ENCODE measurements at regions not wholly inside any gene's neighbourhood (a gene's known extent, or its start where the extent isn't known, plus 50 kb on each side); places are given as distances from the start of the nearest gene placed in this dataset.

- DNase-seq (ENCODE audit: insufficient read length, low spot score) (no peak), FAIRE-seq (no peak)
- no peak for TF ChIP-seq CTCF (IDR thresholded peaks at IDR 0.05; ENCODE audit: insufficient read depth, missing control alignments)
Measured at GRCh38 chr9:82732928-82733327, 330.0 kb downstream of the RASEF start.

GRCh38 chr9:82736126-82736525 is 326.8 kb downstream of the RASEF start:
- TF ChIP-seq CTCF (IDR thresholded peaks at IDR 0.05; ENCODE audit: insufficient read depth, missing control alignments) = no peak
- no peak for DNase-seq (ENCODE audit: insufficient read length, low spot score)
- FAIRE-seq = no peak

- DNase-seq (ENCODE audit: insufficient read length, low spot score) (no peak), FAIRE-seq (no peak)
- no peak for TF ChIP-seq CTCF (IDR thresholded peaks at IDR 0.05; ENCODE audit: insufficient read depth, missing control alignments)
Measured at GRCh38 chr9:82736701-82737100, 326.2 kb downstream of the RASEF start.

GRCh38 chr9:82745919-82746318 is 317.0 kb downstream of the RASEF start:
- no peak for FAIRE-seq

GRCh38 chr9:82750411-82750913 is 312.5 kb downstream of the RASEF start:
- FAIRE-seq (no peak), DNase-seq (ENCODE audit: insufficient read length, low spot score) (no peak)
- TF ChIP-seq CTCF (IDR thresholded peaks at IDR 0.05; ENCODE audit: insufficient read depth, missing control alignments) = no peak

More at GRCh38 chr9:82745919-82746318, 317.0 kb downstream of the RASEF start:
- no peak for DNase-seq (ENCODE audit: insufficient read length, low spot score)
- no peak for TF ChIP-seq CTCF (IDR thresholded peaks at IDR 0.05; ENCODE audit: insufficient read depth, missing control alignments)

- DNase-seq (ENCODE audit: insufficient read length, low spot score) (no peak), FAIRE-seq (no peak)
- TF ChIP-seq CTCF (IDR thresholded peaks at IDR 0.05; ENCODE audit: insufficient read depth, missing control alignments) = no peak
Measured at GRCh38 chr9:82757924-82758323, 305.0 kb downstream of the RASEF start.

- TF ChIP-seq CTCF (IDR thresholded peaks at IDR 0.05; ENCODE audit: insufficient read depth, missing control alignments) = no peak
- DNase-seq (ENCODE audit: insufficient read length, low spot score) = no peak
- no peak for FAIRE-seq
Measured at GRCh38 chr9:82761027-82761426, 301.9 kb downstream of the RASEF start.

Measured in D721Med (cell line).